AG10803 (cell line): ENCODE measurements at regions not wholly inside any gene's neighbourhood (a gene's known extent, or its start where the extent isn't known, plus 50 kb on each side); places are given as distances from the start of the nearest gene placed in this dataset.

Experiments
- DNase-seq: peaks from one replicate; pipeline ENCODE4 v3.0.0; 2010; ENCODE audit warnings: low read depth
- H3K4me3 ChIP-seq: 2 replicates; pipeline ENCODE4 v1.5.1; 2011; ENCODE audit warnings: mild to moderate bottlenecking, low read length, control low read depth
- CTCF ChIP-seq: conservative IDR thresholded peaks from 2 replicates; pipeline ENCODE4 v1.5.1; 2011; ENCODE audit warnings: mild to moderate bottlenecking, low read length, control low read depth, inconsistent platforms

DNA sequence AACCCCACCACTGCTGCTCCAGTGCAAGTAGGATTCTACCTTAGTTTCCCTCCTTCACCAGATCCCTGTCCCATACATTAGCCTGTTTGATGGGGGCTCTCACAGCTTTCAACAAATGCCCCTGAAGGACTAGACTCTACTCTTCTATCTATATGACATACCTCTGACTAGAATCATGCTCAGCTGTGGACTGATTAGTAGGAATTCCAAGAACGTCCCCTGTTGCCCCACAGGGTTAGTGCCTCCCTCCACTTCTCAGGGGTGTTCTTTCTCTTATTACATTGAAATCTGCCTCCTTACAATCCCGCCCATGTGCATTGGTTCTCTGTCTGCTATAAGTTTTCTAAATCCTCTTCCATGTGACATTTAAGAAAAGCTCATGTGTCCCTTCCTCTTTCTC lies 375.9 kb upstream of the DUSP10 start:
- DNase-seq, result peak; percentile 10
- no peak for TF ChIP-seq CTCF
- H3K4me3 ChIP-seq, result no peak overlapping the region

GRCh38 chr1:222114536-222115156 lies 372.8 kb upstream of the DUSP10 start:
- H3K4me3 ChIP-seq, result no peak overlapping the region
- DNase-seq, result no peak
- no peak for TF ChIP-seq CTCF

DNA sequence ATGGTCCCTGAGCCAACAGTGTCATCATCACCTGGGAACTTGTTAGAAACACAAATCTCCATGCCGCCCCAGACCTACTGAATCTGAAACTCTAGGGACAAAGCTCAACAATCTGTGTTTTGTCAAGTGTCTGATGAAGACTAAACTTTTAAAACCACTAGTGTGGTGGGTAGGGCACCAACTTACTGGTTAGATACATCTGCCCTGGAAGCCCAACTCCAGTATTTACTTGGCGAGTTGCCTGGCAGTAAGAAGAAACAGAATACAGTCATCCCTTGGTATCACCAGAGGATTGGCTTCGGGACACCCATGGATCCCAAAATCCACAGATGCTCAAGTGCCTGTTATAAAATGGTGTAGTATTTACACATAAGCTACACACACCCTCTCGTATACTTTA lies 367.9 kb upstream of the DUSP10 start:
- DNase-seq, result peak; percentile 15

DNA sequence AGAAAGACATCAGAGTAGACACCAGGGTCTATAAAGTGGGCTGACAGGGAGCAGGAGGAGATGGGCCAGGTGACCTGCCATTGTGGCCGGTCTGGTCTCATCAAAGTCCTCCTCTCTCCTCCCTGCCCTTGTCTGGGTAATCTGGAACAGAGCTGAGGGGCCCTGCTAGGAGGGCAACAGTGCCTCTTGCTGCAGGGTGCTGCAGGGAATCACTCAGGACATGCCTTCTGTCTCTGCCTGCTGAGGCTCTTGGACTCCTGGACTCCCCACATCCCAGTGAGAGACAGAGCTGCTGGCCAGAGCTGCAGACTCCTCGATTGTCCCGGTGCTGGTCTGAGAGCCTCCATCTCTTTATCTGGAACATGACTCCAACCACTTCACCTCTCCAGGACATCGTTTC lies 366.1 kb upstream of the DUSP10 start:
- no peak for DNase-seq
- no peak overlapping the region for H3K4me3 ChIP-seq
- TF ChIP-seq CTCF, result no peak

More for the DNA sequence above, 367.9 kb upstream of the DUSP10 start:
- H3K4me3 ChIP-seq, result no peak overlapping the region
- TF ChIP-seq CTCF, result no peak

GRCh38 chr1:222107267-222107666 lies 365.4 kb upstream of the DUSP10 start:
- no peak for TF ChIP-seq CTCF
- no peak for DNase-seq
- no peak overlapping the region for H3K4me3 ChIP-seq

DNA sequence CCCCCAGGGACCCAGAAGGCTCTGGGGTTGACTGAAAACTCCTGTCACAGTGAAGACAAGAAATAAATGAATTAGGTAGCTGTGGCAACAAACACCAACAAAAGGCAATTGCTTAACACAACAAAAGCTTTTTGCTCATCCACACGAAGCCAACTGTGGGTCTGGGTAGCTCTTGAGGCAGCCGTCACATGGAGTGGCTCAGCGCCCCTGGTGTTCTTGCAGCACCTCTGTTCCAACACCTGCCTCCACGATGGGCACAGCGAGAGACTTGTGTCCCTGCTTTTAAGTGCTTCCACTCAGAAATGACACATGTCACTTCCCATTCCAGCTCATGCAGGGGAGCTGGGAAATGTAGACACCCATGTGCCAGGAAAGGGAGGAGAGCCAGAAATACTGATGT lies 364.5 kb upstream of the DUSP10 start:
- TF ChIP-seq CTCF, result no peak
- no peak for DNase-seq
- H3K4me3 ChIP-seq, result no peak overlapping the region

DNA sequence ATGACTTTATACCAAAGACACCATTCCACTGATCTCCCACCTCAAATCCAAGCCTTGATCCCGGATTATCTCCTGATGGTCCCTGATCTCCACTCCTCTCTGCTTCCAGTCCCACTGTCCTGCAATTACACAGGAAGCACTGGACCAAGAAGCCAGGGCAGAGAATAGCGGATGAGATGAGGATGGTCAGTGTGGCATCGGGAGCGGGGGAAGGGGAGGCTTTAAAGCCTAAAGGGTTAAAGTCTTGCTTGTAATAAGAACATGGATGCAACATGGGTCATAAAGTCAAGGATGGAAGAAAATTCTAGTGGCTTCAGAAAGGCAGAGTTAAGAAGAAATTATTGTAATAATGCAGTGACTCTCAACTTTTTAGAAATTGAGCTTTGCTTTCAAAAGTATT lies 364.0 kb upstream of the DUSP10 start:
- no peak for DNase-seq
- H3K4me3 ChIP-seq, result no peak overlapping the region
- no peak for TF ChIP-seq CTCF
